ENCODE measurements at regions not wholly inside any gene's neighbourhood (a gene's known extent, or its start where the extent isn't known, plus 50 kb on each side); places are given as distances from the start of the nearest gene placed in this dataset. TPM values are rescaled to one million over a fixed set of nuclear protein-coding genes. Genes with fewer than 3 reads are reported as not detected.
"Not testable (repeated sequence)": the region's sequence is repeated elsewhere in the genome, so short reads cannot be mapped to it uniquely, and the experiment has no call there.

GRCh38 chr4:118631321-118632050 lies 53.7 kb upstream of the METTL14 start:
- not testable (repeated sequence) for H3K9me3 ChIP-seq (ENCODE audit: control insufficient read depth in 4 of 4, insufficient read depth in 3 of 4, low read length in 3 of 4); H3K27ac ChIP-seq (ENCODE audit: low read depth in 1 of 2, low read length in 1 of 2); DNase-seq; H3K27me3 ChIP-seq (ENCODE audit: control insufficient read depth in 3 of 3, insufficient read depth in 3 of 3, low read length in 2 of 3); H3K4me3 ChIP-seq; H3K9ac ChIP-seq (ENCODE audit: insufficient read depth in 1 of 2, low read length in 2 of 2); H3K4me1 ChIP-seq (ENCODE audit: control insufficient read depth in 5 of 5, insufficient read depth in 5 of 5, low read length in 5 of 5); ATAC-seq (ENCODE audit: insufficient read depth, low FRiP score)
- 93 to 94% methylated on average over 11 of the region's 11 CpGs for WGBS, 2 donors
- H3K36me3 ChIP-seq (ENCODE audit: control insufficient read depth in 4 of 4, insufficient read depth in 4 of 4, low read length in 4 of 4): peaks cover 0 to 12% (median 3%) of the 10 kb centered on the region in 4 donors

- not testable (repeated sequence) for H3K4me3 ChIP-seq; ATAC-seq (ENCODE audit: insufficient read depth, low FRiP score); H3K9me3 ChIP-seq (ENCODE audit: control insufficient read depth in 4 of 4, insufficient read depth in 3 of 4, low read length in 3 of 4); H3K4me1 ChIP-seq (ENCODE audit: control insufficient read depth in 5 of 5, insufficient read depth in 5 of 5, low read length in 5 of 5); H3K9ac ChIP-seq (ENCODE audit: insufficient read depth in 1 of 2, low read length in 2 of 2); H3K27ac ChIP-seq (ENCODE audit: low read depth in 1 of 2, low read length in 1 of 2); DNase-seq; H3K27me3 ChIP-seq (ENCODE audit: control insufficient read depth in 3 of 3, insufficient read depth in 3 of 3, low read length in 2 of 3)
- whole genome bisulfite sequencing, 2 donors: 96 to 98% methylated on average over 19 to 22 of the region's 22 CpGs
- peaks cover 0 to 12% (median 3%) of the 10 kb centered on the region in 4 donors for H3K36me3 ChIP-seq (ENCODE audit: control insufficient read depth in 4 of 4, insufficient read depth in 4 of 4, low read length in 4 of 4)
Observed at GRCh38 chr4:118633476-118633875, 51.7 kb upstream of the METTL14 start.

DNA sequence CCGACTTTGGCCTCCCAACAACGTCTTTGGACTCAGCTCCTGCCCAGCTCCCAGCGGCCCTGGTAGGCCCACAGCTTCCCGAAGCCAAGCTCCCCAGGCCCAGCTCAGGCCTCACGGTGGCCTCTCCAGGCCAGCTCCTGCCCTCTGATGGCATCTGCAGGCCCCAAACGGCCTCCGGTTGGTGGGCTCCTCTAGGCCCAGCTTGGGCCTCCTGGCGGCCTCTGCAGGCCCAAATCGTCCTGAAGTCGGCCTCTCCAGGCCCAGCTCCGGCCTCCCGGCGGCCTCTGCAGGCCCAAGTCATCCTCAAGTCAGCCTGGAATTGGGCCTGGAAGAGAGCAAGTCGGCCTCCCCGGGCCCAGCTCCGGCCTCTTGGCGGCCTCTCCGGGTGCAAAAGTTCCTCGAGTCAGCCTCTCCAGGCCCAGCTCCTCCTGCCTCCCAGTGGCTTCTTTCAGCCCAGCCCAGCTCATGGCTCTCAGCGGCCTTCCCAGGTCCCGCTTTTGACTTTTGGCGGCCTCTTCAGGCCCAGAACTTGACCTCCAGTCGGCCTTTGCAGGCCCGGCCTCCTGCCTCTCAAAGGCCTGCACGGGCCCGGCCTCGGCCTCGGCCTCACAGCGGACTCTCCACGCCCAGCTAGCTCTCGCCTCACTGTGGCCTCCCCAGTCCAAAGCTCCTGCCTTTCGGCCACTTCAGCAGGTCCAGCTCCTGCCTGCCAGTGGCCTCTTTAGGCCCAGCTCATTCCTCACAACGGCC lies 50.9 kb upstream of the METTL14 start:
- not testable (repeated sequence) for H3K9ac ChIP-seq (ENCODE audit: insufficient read depth in 1 of 2, low read length in 2 of 2); ATAC-seq (ENCODE audit: insufficient read depth, low FRiP score); H3K4me1 ChIP-seq (ENCODE audit: control insufficient read depth in 5 of 5, insufficient read depth in 5 of 5, low read length in 5 of 5); H3K4me3 ChIP-seq; DNase-seq; H3K27ac ChIP-seq (ENCODE audit: low read depth in 1 of 2, low read length in 1 of 2); H3K9me3 ChIP-seq (ENCODE audit: control insufficient read depth in 4 of 4, insufficient read depth in 3 of 4, low read length in 3 of 4); H3K27me3 ChIP-seq (ENCODE audit: control insufficient read depth in 3 of 3, insufficient read depth in 3 of 3, low read length in 2 of 3)
- 89 to 98% methylated on average over 31 to 33 of the region's 33 CpGs for WGBS, 2 donors
- peaks cover 0 to 12% (median 2%) of the 10 kb centered on the region in 4 donors for H3K36me3 ChIP-seq (ENCODE audit: control insufficient read depth in 4 of 4, insufficient read depth in 4 of 4, low read length in 4 of 4)

Small RNA genes lying in the stretch of these regions (small RNA-seq; reads per million reads assigned to genes)
- gene AC092670.1 (ENCODE audit: low replicate concordance) (not detected), gene RNU6-1054P (ENCODE audit: low replicate concordance) (not detected)

Measured in lung (tissue), 10 donors.